ENCODE measurements at regions not wholly inside any gene's neighbourhood (a gene's known extent, or its start where the extent isn't known, plus 50 kb on each side); places are given as distances from the start of the nearest gene placed in this dataset.

DNA sequence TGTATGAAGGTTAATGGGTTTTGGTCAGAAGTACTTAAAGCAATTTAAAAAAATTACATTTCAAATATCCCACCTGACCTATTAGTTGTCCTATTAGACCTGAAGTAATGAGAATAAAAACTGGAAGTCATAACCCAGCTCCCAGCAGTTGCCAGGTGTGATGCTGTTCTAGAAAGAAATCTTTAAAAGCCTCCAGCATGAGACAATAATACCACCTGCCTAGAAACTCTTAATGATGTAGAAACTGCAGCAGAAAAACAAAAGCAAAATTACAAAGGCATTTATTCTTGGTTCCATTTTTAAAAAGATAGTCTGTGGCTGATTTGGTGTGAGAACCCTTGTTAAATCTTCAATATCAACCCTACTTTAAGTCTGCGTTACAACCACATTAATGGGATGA lies 1137.7 kb upstream of the TENM3 start:
- no peak overlapping the region for H2AFZ ChIP-seq (ENCODE audit: insufficient read depth, low read depth, low read length, poor library complexity, severe bottlenecking)
- no peaks in the 10 kb centered on the region for H3K36me3 ChIP-seq (replicated peaks in 1 of 2; ENCODE audit: control insufficient read depth in 1 of 2, insufficient read depth in 2 of 2, low read length in 2 of 2)
- WGBS (ENCODE audit: insufficient coverage): no CpG with 5 or more reads among the region's 1 CpG
- H3K27me3 Mint-ChIP-seq (ENCODE audit: low read depth in 3 of 3): no peaks in the 10 kb centered on the region
- no peaks in the 10 kb centered on the region for H3K36me3 Mint-ChIP-seq
- no peaks in the 10 kb centered on the region for H3K4me1 Mint-ChIP-seq
- H3K9me3 Mint-ChIP-seq: peaks cover 0 to 2% (median 0%) of the 10 kb centered on the region in 7 donors
- H3K9ac ChIP-seq (ENCODE audit: insufficient read depth, low read length, poor library complexity, severe bottlenecking): no peak overlapping the region
- no peaks in the 10 kb centered on the region for H3K27me3 ChIP-seq (ENCODE audit: control insufficient read depth in 2 of 2, insufficient read depth in 2 of 2, low read length in 2 of 2)
- no peak overlapping the region for H3K27ac Mint-ChIP-seq
- H3K27ac ChIP-seq (ENCODE audit: low read depth in 1 of 2, low read length in 2 of 2): no peak overlapping the region
- intact Hi-C loops (cut with micrococcal nuclease): no loop called here
- no peak for TF ChIP-seq CTCF (IDR thresholded peaks at IDR 0.05)
- H3K9me3 ChIP-seq (replicated peaks in 1 of 2; ENCODE audit: control insufficient read depth in 1 of 2, insufficient read depth in 1 of 2, low read length in 2 of 2): no peaks in the 10 kb centered on the region
- H4K20me1 ChIP-seq (ENCODE audit: insufficient read depth, low read length): no peaks in the 10 kb centered on the region
- DNase-seq: no peak
- no peaks in the 10 kb centered on the region for H3K79me2 ChIP-seq (ENCODE audit: insufficient read depth, low read length)
- no peaks in the 10 kb centered on the region for H3K4me1 ChIP-seq (ENCODE audit: control insufficient read depth in 1 of 2, insufficient read depth in 2 of 2, low read length in 2 of 2)
- no peak overlapping the region for H3K4me2 ChIP-seq (replicated peaks; ENCODE audit: extremely low read depth, low read length, poor library complexity, severe bottlenecking)
- H3K4me3 Mint-ChIP-seq: no peak overlapping the region
- no peak overlapping the region for H3K4me3 ChIP-seq (replicated peaks in 1 of 3; ENCODE audit: low read depth in 2 of 3, low read length in 3 of 3)

GRCh38 chr4:181106398-181106797 lies 1136.8 kb upstream of the TENM3 start:
- no peak for TF ChIP-seq CTCF (IDR thresholded peaks at IDR 0.05)
- intact Hi-C loops (cut with micrococcal nuclease): no loop called here

More at GRCh38 chr4:181106398-181106797, 1136.8 kb upstream of the TENM3 start:
- Mint-ChIP-seq H3K27ac (no peak overlapping the region), H3K27me3 (ENCODE audit: low read depth in 3 of 3) (no peaks in the 10 kb centered on the region), H3K4me3 (no peak overlapping the region), H3K4me1 (no peaks in the 10 kb centered on the region), H3K9me3 (peaks cover 0 to 2% (median 0%) of the 10 kb centered on the region in 7 donors), H3K36me3 (no peaks in the 10 kb centered on the region)
- H3K36me3 ChIP-seq (replicated peaks in 1 of 2; ENCODE audit: control insufficient read depth in 1 of 2, insufficient read depth in 2 of 2, low read length in 2 of 2): no peaks in the 10 kb centered on the region
- no peak overlapping the region for H3K4me3 ChIP-seq (replicated peaks in 1 of 3; ENCODE audit: low read depth in 2 of 3, low read length in 3 of 3)
- no peak overlapping the region for H3K9ac ChIP-seq (ENCODE audit: insufficient read depth, low read length, poor library complexity, severe bottlenecking)
- no peak overlapping the region for H2AFZ ChIP-seq (ENCODE audit: insufficient read depth, low read depth, low read length, poor library complexity, severe bottlenecking)
- H3K27ac ChIP-seq (ENCODE audit: low read depth in 1 of 2, low read length in 2 of 2): no peak overlapping the region
- no peaks in the 10 kb centered on the region for H4K20me1 ChIP-seq (ENCODE audit: insufficient read depth, low read length)
- no peaks in the 10 kb centered on the region for H3K79me2 ChIP-seq (ENCODE audit: insufficient read depth, low read length)
- no peaks in the 10 kb centered on the region for H3K9me3 ChIP-seq (replicated peaks in 1 of 2; ENCODE audit: control insufficient read depth in 1 of 2, insufficient read depth in 1 of 2, low read length in 2 of 2)
- H3K4me2 ChIP-seq (replicated peaks; ENCODE audit: extremely low read depth, low read length, poor library complexity, severe bottlenecking): no peak overlapping the region
- no peak for DNase-seq
- H3K27me3 ChIP-seq (ENCODE audit: control insufficient read depth in 2 of 2, insufficient read depth in 2 of 2, low read length in 2 of 2): no peaks in the 10 kb centered on the region
- 100% methylated on average over 1 of the region's 2 CpGs for WGBS (ENCODE audit: insufficient coverage)
- H3K4me1 ChIP-seq (ENCODE audit: control insufficient read depth in 1 of 2, insufficient read depth in 2 of 2, low read length in 2 of 2): no peaks in the 10 kb centered on the region

Data from CD14-positive monocyte (primary cell).